Colonic mucosa (tissue), 4 donors: ENCODE measurements at regions not wholly inside any gene's neighbourhood (a gene's known extent, or its start where the extent isn't known, plus 50 kb on each side); places are given as distances from the start of the nearest gene placed in this dataset.

ENCODE experiments used
- DNase-seq: peaks from one replicate; pipeline ENCODE4 v3.0.0-alpha.2; 2020
- H3K27ac ChIP-seq: fragments of 200-600 bp; one replicate; pipeline ENCODE4 v1.8.0; 2021
- H3K27me3 ChIP-seq: fragments of 200-600 bp; one replicate; pipeline ENCODE4 v1.8.0; 2021
- H3K36me3 ChIP-seq: fragments of 200-600 bp; one replicate; pipeline ENCODE4 v1.8.0; 2021
- H3K4me1 ChIP-seq: fragments of 200-600 bp; one replicate; pipeline ENCODE4 v1.8.0; 2021; ENCODE audit warnings: mild to moderate bottlenecking
- H3K4me3 ChIP-seq: fragments of 200-600 bp; one replicate; pipeline ENCODE4 v1.8.0; 2021
- H3K9ac ChIP-seq, 2 donors: one replicate each; pipeline ENCODE4 v1.7.0; 2013; ENCODE audit warnings: control low read depth in 2 of 2, low read depth in 2 of 2, low read length in 2 of 2
- H3K9me3 ChIP-seq: fragments of 200-600 bp; one replicate; pipeline ENCODE4 v1.8.0; 2021
- intact Hi-C: fragments of 100-400 bp; cut with DNase I; formaldehyde crosslinking; loops from one replicate; pipeline ENCODE4 v1.14.1; 2022
- TF ChIP-seq, protein P1 (sequence below): fragments of 200-600 bp; IDR thresholded peaks from one replicate; pipeline ENCODE4 v1.8.0; 2022; ENCODE audit warnings: antibody characterized with exemption, mild to moderate bottlenecking
- donor health status: healthy.
- donor health status: DM: no; HTN: no; CAD: no.
- donor health status: DM: no; HTN: no; CAD: no.

DNA sequence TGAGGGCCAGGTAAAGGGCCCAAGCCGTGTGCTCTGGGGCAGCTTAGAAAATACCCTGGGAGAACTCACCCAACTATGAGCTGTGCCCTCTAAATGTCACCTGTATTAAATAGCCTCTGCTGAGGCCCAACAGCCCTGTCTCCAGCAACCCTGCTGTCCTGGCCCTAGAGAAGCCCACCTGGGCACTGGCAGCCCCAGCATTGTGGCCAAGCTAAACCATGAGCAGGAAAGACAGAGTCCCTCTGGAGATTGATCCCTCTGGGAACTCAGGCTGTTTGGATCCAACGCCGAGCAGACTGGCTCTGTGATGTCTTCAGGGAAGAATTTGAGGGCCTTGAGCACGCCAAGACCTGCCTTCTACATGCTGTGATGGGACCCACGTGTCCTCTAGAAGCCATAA lies 126.5 kb downstream of the TTC32 start:
- no peak overlapping the region for H3K4me3 ChIP-seq
- no peaks in the 10 kb centered on the region for H3K27me3 ChIP-seq
- TF ChIP-seq, protein P1, sequence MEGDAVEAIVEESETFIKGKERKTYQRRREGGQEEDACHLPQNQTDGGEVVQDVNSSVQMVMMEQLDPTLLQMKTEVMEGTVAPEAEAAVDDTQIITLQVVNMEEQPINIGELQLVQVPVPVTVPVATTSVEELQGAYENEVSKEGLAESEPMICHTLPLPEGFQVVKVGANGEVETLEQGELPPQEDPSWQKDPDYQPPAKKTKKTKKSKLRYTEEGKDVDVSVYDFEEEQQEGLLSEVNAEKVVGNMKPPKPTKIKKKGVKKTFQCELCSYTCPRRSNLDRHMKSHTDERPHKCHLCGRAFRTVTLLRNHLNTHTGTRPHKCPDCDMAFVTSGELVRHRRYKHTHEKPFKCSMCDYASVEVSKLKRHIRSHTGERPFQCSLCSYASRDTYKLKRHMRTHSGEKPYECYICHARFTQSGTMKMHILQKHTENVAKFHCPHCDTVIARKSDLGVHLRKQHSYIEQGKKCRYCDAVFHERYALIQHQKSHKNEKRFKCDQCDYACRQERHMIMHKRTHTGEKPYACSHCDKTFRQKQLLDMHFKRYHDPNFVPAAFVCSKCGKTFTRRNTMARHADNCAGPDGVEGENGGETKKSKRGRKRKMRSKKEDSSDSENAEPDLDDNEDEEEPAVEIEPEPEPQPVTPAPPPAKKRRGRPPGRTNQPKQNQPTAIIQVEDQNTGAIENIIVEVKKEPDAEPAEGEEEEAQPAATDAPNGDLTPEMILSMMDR: no peak
- no peak overlapping the region for H3K9ac ChIP-seq
- no peak for DNase-seq
- H3K36me3 ChIP-seq: no peaks in the 10 kb centered on the region
- no peaks in the 10 kb centered on the region for H3K9me3 ChIP-seq
- intact Hi-C loops: no loop called here
- H3K4me1 ChIP-seq: no peaks in the 10 kb centered on the region
- H3K27ac ChIP-seq: no peak overlapping the region

DNA sequence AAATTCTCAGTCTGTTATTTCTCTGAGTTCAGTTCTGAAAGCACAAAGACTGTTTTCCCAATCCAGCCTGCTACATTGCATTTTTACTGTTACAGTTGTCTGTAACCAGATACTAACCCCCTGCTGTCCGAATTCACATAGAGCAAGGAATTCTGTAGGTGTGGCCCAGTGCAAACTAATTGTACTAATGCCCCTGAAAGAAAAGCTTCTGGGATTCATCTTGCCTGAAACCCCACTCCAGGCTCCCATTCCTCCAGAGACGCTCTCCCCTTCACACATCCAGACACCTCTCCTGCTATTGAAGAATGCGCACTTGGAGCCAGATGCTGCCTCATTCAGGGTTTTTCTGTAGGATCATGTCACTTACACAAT lies 127.0 kb downstream of the TTC32 start:
- Histone ChIP-seq H3K27ac (no peak overlapping the region), H3K27me3 (no peaks in the 10 kb centered on the region), H3K4me1 (no peaks in the 10 kb centered on the region), H3K36me3 (no peaks in the 10 kb centered on the region), H3K9me3 (no peaks in the 10 kb centered on the region), H3K9ac (no peak overlapping the region), H3K4me3 (no peak overlapping the region)
- DNase-seq: no peak
- TF ChIP-seq, protein P1: no peak
- intact Hi-C loops: no loop called here

DNA sequence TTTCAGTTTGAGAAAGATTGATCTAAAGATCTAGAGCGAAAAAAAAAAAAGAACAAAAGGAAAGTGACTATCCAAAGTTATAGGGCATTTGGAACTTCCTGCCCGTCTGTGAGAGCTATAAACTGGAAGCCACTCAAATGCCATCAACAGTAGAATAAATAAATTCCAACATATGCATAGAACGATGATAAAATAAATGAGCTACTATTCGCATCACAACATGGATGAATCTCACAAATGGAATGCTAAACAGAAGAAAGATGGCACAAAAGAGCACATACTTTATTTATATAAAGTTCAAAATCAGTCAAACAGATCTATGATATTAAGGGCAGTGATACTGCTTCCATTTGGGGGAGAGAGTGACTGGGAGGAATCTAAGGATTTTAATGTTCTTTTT lies 128.8 kb downstream of the TTC32 start:
- Histone ChIP-seq H3K27ac (no peak overlapping the region), H3K9me3 (no peaks in the 10 kb centered on the region), H3K36me3 (no peaks in the 10 kb centered on the region), H3K4me1 (no peaks in the 10 kb centered on the region), H3K4me3 (no peak overlapping the region), H3K27me3 (peaks cover 3% of the 10 kb centered on the region), H3K9ac (no peak overlapping the region)
- intact Hi-C loops: no loop called here
- DNase-seq: no peak
- TF ChIP-seq, protein P1: no peak

DNA sequence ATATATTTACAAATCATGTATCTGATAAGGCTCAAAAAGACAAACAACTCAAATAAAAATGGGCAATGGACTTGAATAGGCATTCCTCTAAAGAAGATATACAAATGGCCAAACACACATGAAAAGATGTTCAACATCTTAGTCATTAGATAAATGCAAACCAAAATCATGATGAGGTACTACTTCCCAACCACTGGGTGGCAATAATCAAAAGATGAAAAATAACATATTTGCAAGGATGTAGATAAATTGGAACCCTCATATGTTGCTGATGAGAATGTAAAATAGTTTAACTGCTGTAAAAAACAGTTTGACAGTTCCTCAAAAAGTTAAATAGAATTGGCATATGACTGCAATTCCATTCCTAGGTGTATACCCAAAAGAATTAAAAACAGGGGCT lies 132.3 kb downstream of the TTC32 start:
- Histone ChIP-seq H3K36me3 (no peaks in the 10 kb centered on the region), H3K4me1 (no peaks in the 10 kb centered on the region), H3K27me3 (peaks cover 3% of the 10 kb centered on the region), H3K9me3 (no peaks in the 10 kb centered on the region), H3K4me3 (no peak overlapping the region), H3K9ac (no peak overlapping the region), H3K27ac (no peak overlapping the region)
- intact Hi-C loops: no loop called here
- no peak for DNase-seq
- TF ChIP-seq, protein P1: no peak

DNA sequence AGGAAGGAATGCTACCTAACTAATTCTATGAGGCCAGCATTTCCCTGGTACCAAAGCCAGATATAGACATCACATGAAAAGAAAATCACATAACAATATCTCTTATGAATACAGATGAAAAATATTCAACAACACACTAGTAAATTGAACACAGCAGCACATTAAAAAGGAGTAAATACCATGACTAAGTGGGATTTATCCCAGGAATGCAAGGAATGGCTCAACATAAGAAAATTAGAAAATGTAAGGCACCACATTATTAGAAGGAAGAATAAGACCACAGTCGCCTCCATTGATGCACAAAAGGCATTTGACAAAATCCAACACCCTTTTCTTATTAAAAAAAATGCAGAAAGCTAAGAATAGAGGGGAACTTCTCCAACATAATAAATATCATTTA lies 133.9 kb downstream of the TTC32 start:
- H3K27me3 ChIP-seq: peaks cover 3% of the 10 kb centered on the region
- H3K4me1 ChIP-seq: no peaks in the 10 kb centered on the region
- H3K9me3 ChIP-seq: no peaks in the 10 kb centered on the region
- intact Hi-C loops: no loop called here
- no peak overlapping the region for H3K9ac ChIP-seq
- no peak for DNase-seq
- H3K27ac ChIP-seq: no peak overlapping the region
- H3K4me3 ChIP-seq: no peak overlapping the region
- no peaks in the 10 kb centered on the region for H3K36me3 ChIP-seq
- TF ChIP-seq, protein P1: no peak

DNA sequence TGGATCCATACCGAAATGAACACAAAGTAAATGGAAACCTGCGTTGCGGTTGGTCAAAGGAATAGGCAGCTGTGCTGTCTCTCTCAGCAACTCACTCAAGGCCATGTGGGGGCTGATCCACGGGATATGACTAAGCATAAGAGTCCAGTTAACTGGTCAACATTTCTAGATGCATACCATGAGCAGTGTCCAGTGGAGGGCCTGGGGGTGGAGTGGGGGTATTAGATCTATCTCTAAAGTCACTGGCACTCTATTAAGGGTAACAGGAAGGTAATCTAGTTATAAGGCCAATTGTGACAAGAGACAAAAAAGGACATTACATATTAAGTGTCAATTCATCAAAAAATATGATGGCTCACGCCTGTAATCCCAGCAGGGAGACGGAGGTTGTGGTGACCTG lies 136.8 kb downstream of the TTC32 start:
- DNase-seq: no peak
- Histone ChIP-seq H3K4me1 (no peaks in the 10 kb centered on the region), H3K9me3 (no peaks in the 10 kb centered on the region), H3K27me3 (peaks cover 3% of the 10 kb centered on the region), H3K9ac (no peak overlapping the region), H3K27ac (no peak overlapping the region), H3K4me3 (no peak overlapping the region), H3K36me3 (no peaks in the 10 kb centered on the region)
- TF ChIP-seq, protein P1: no peak
- intact Hi-C loops: no loop called here
